ENCODE measurements at regions not wholly inside any gene's neighbourhood (a gene's known extent, or its start where the extent isn't known, plus 50 kb on each side); places are given as distances from the start of the nearest gene placed in this dataset.
A peak's percentile ranks its signal among the peaks of the same experiment; 100 is the strongest.

- Histone ChIP-seq H3K18ac (ENCODE audit: low read length) (no peak overlapping the region), H2AK5ac (ENCODE audit: low read length) (no peak overlapping the region), H3K79me2 (ENCODE audit: control insufficient read depth, insufficient read depth, low read length) (no peaks in the 10 kb centered on the region), H2BK15ac (replicated peaks; ENCODE audit: low read depth) (no peak overlapping the region), H3K36me3 (ENCODE audit: control insufficient read depth, insufficient read depth, low read length) (no peaks in the 10 kb centered on the region), H3K9ac (ENCODE audit: low read length) (no peak overlapping the region), H3K4me2 (ENCODE audit: low read length) (no peak overlapping the region), H3K79me1 (ENCODE audit: low read length) (no peaks in the 10 kb centered on the region), H2BK120ac (ENCODE audit: low read depth, low read length) (no peak overlapping the region), H4K8ac (ENCODE audit: low read depth, low read length) (no peak overlapping the region), H3K27ac (ENCODE audit: low read depth, low read length) (no peak overlapping the region), H3K4me1 (ENCODE audit: control insufficient read depth, low read depth, low read length) (no peaks in the 10 kb centered on the region), H3K4me3 (ENCODE audit: low read length) (no peak overlapping the region), H3K27me3 (ENCODE audit: insufficient read depth, low read length, poor library complexity) (no peaks in the 10 kb centered on the region), H3K4ac (ENCODE audit: low read depth, low read length) (no peak overlapping the region), H2BK5ac (ENCODE audit: low read length) (no peak overlapping the region), H3K23ac (ENCODE audit: low read length) (no peak overlapping the region), H3K56ac (ENCODE audit: low read length) (peak overlapping the region; percentile 7), H4K5ac (ENCODE audit: low read length) (no peak overlapping the region)
- DNase-seq, result no peak
- no CpG with 5 or more reads among the region's 4 CpGs for WGBS (ENCODE audit: extremely low coverage, insufficient coverage, low lambda C conversion rate)
These were observed 246.1 kb downstream of the REEP3 start for GRCh38 chr10:63767138-63767801.

- H2AK5ac ChIP-seq (ENCODE audit: low read length), result no peak overlapping the region
- H3K23ac ChIP-seq (ENCODE audit: low read length), result no peak overlapping the region
- H3K79me1 ChIP-seq (ENCODE audit: low read length), result no peaks in the 10 kb centered on the region
- H3K4me2 ChIP-seq (ENCODE audit: low read length), result no peak overlapping the region
- no peak overlapping the region for H4K5ac ChIP-seq (ENCODE audit: low read length)
- no peak overlapping the region for H3K56ac ChIP-seq (ENCODE audit: low read length)
- H3K36me3 ChIP-seq (ENCODE audit: control insufficient read depth, insufficient read depth, low read length), result no peaks in the 10 kb centered on the region
- H3K4me3 ChIP-seq (ENCODE audit: low read length), result no peak overlapping the region
- no peak overlapping the region for H3K27ac ChIP-seq (ENCODE audit: low read depth, low read length)
- H3K9ac ChIP-seq (ENCODE audit: low read length), result no peak overlapping the region
- no peak overlapping the region for H2BK120ac ChIP-seq (ENCODE audit: low read depth, low read length)
- H3K4ac ChIP-seq (ENCODE audit: low read depth, low read length), result no peak overlapping the region
- no peak overlapping the region for H3K18ac ChIP-seq (ENCODE audit: low read length)
- no peaks in the 10 kb centered on the region for H3K4me1 ChIP-seq (ENCODE audit: control insufficient read depth, low read depth, low read length)
- H3K27me3 ChIP-seq (ENCODE audit: insufficient read depth, low read length, poor library complexity), result no peaks in the 10 kb centered on the region
- DNase-seq, result no peak
- H3K79me2 ChIP-seq (ENCODE audit: control insufficient read depth, insufficient read depth, low read length), result no peaks in the 10 kb centered on the region
- no peak overlapping the region for H2BK5ac ChIP-seq (ENCODE audit: low read length)
- H2BK15ac ChIP-seq (replicated peaks; ENCODE audit: low read depth), result no peak overlapping the region
- no peak overlapping the region for H4K8ac ChIP-seq (ENCODE audit: low read depth, low read length)
These were observed 248.2 kb downstream of the REEP3 start for GRCh38 chr10:63769367-63769766.

GRCh38 chr10:63770523-63770922 is 249.3 kb downstream of the REEP3 start:
- WGBS (ENCODE audit: extremely low coverage, insufficient coverage, low lambda C conversion rate), result no CpG with 5 or more reads among the region's 7 CpGs

GRCh38 chr10:63772491-63772890 is 251.3 kb downstream of the REEP3 start:
- H3K4me3 ChIP-seq (ENCODE audit: low read length), result no peak overlapping the region

More at GRCh38 chr10:63770523-63770922, 249.3 kb downstream of the REEP3 start:
- H3K79me1 ChIP-seq (ENCODE audit: low read length), result no peaks in the 10 kb centered on the region
- no peak overlapping the region for H3K4me2 ChIP-seq (ENCODE audit: low read length)
- no peak for DNase-seq
- no peaks in the 10 kb centered on the region for H3K79me2 ChIP-seq (ENCODE audit: control insufficient read depth, insufficient read depth, low read length)
- H2BK15ac ChIP-seq (replicated peaks; ENCODE audit: low read depth), result no peak overlapping the region
- H2AK5ac ChIP-seq (ENCODE audit: low read length), result no peak overlapping the region
- H3K4me3 ChIP-seq (ENCODE audit: low read length), result no peak overlapping the region
- H3K23ac ChIP-seq (ENCODE audit: low read length), result no peak overlapping the region
- H4K8ac ChIP-seq (ENCODE audit: low read depth, low read length), result no peak overlapping the region
- H3K4me1 ChIP-seq (ENCODE audit: control insufficient read depth, low read depth, low read length), result no peaks in the 10 kb centered on the region
- H2BK5ac ChIP-seq (ENCODE audit: low read length), result no peak overlapping the region
- H3K27ac ChIP-seq (ENCODE audit: low read depth, low read length), result no peak overlapping the region
- H4K5ac ChIP-seq (ENCODE audit: low read length), result no peak overlapping the region
- H3K27me3 ChIP-seq (ENCODE audit: insufficient read depth, low read length, poor library complexity), result no peaks in the 10 kb centered on the region
- H3K4ac ChIP-seq (ENCODE audit: low read depth, low read length), result no peak overlapping the region
- H2BK120ac ChIP-seq (ENCODE audit: low read depth, low read length), result no peak overlapping the region
- H3K18ac ChIP-seq (ENCODE audit: low read length), result no peak overlapping the region
- no peaks in the 10 kb centered on the region for H3K36me3 ChIP-seq (ENCODE audit: control insufficient read depth, insufficient read depth, low read length)
- H3K56ac ChIP-seq (ENCODE audit: low read length), result no peak overlapping the region
- no peak overlapping the region for H3K9ac ChIP-seq (ENCODE audit: low read length)

GRCh38 chr10:63773106-63773505 is 251.9 kb downstream of the REEP3 start:
- Histone ChIP-seq H3K4me3 (ENCODE audit: low read length) (no peak overlapping the region), H2BK120ac (ENCODE audit: low read depth, low read length) (no peak overlapping the region), H3K79me2 (ENCODE audit: control insufficient read depth, insufficient read depth, low read length) (no peaks in the 10 kb centered on the region), H3K56ac (ENCODE audit: low read length) (no peak overlapping the region), H4K8ac (ENCODE audit: low read depth, low read length) (no peak overlapping the region), H2BK15ac (replicated peaks; ENCODE audit: low read depth) (no peak overlapping the region), H2BK5ac (ENCODE audit: low read length) (no peak overlapping the region), H3K4me1 (ENCODE audit: control insufficient read depth, low read depth, low read length) (no peaks in the 10 kb centered on the region), H3K4ac (ENCODE audit: low read depth, low read length) (no peak overlapping the region), H3K23ac (ENCODE audit: low read length) (no peak overlapping the region), H3K27ac (ENCODE audit: low read depth, low read length) (no peak overlapping the region), H3K9ac (ENCODE audit: low read length) (no peak overlapping the region), H4K5ac (ENCODE audit: low read length) (no peak overlapping the region), H3K4me2 (ENCODE audit: low read length) (no peak overlapping the region), H2AK5ac (ENCODE audit: low read length) (no peak overlapping the region), H3K79me1 (ENCODE audit: low read length) (no peaks in the 10 kb centered on the region), H3K36me3 (ENCODE audit: control insufficient read depth, insufficient read depth, low read length) (no peaks in the 10 kb centered on the region), H3K18ac (ENCODE audit: low read length) (no peak overlapping the region), H3K27me3 (ENCODE audit: insufficient read depth, low read length, poor library complexity) (no peaks in the 10 kb centered on the region)
- no peak for DNase-seq
- no CpG with 5 or more reads among the region's 1 CpG for WGBS (ENCODE audit: extremely low coverage, insufficient coverage, low lambda C conversion rate)

More at GRCh38 chr10:63772491-63772890, 251.3 kb downstream of the REEP3 start:
- Histone ChIP-seq H3K4me2 (ENCODE audit: low read length) (no peak overlapping the region), H3K27me3 (ENCODE audit: insufficient read depth, low read length, poor library complexity) (no peaks in the 10 kb centered on the region), H3K36me3 (ENCODE audit: control insufficient read depth, insufficient read depth, low read length) (no peaks in the 10 kb centered on the region), H3K4ac (ENCODE audit: low read depth, low read length) (no peak overlapping the region), H3K23ac (ENCODE audit: low read length) (no peak overlapping the region), H2BK120ac (ENCODE audit: low read depth, low read length) (no peak overlapping the region), H4K8ac (ENCODE audit: low read depth, low read length) (no peak overlapping the region), H3K18ac (ENCODE audit: low read length) (no peak overlapping the region), H3K9ac (ENCODE audit: low read length) (no peak overlapping the region), H2BK15ac (replicated peaks; ENCODE audit: low read depth) (no peak overlapping the region), H4K5ac (ENCODE audit: low read length) (no peak overlapping the region), H2AK5ac (ENCODE audit: low read length) (no peak overlapping the region), H3K27ac (ENCODE audit: low read depth, low read length) (no peak overlapping the region), H2BK5ac (ENCODE audit: low read length) (no peak overlapping the region), H3K4me1 (ENCODE audit: control insufficient read depth, low read depth, low read length) (no peaks in the 10 kb centered on the region), H3K79me2 (ENCODE audit: control insufficient read depth, insufficient read depth, low read length) (no peaks in the 10 kb centered on the region), H3K56ac (ENCODE audit: low read length) (no peak overlapping the region), H3K79me1 (ENCODE audit: low read length) (no peaks in the 10 kb centered on the region)
- WGBS (ENCODE audit: extremely low coverage, insufficient coverage, low lambda C conversion rate), result no CpG with 5 or more reads among the region's 1 CpG
- no peak for DNase-seq

GRCh38 chr10:63773962-63774361 is 252.8 kb downstream of the REEP3 start:
- Histone ChIP-seq H2AK5ac (ENCODE audit: low read length) (no peak overlapping the region), H3K79me2 (ENCODE audit: control insufficient read depth, insufficient read depth, low read length) (no peaks in the 10 kb centered on the region), H2BK5ac (ENCODE audit: low read length) (no peak overlapping the region), H3K27me3 (ENCODE audit: insufficient read depth, low read length, poor library complexity) (no peaks in the 10 kb centered on the region), H2BK15ac (replicated peaks; ENCODE audit: low read depth) (no peak overlapping the region), H3K9ac (ENCODE audit: low read length) (no peak overlapping the region), H3K23ac (ENCODE audit: low read length) (no peak overlapping the region), H3K18ac (ENCODE audit: low read length) (no peak overlapping the region), H3K79me1 (ENCODE audit: low read length) (no peaks in the 10 kb centered on the region), H3K4me1 (ENCODE audit: control insufficient read depth, low read depth, low read length) (no peaks in the 10 kb centered on the region), H3K27ac (ENCODE audit: low read depth, low read length) (no peak overlapping the region), H3K56ac (ENCODE audit: low read length) (no peak overlapping the region), H3K4me2 (ENCODE audit: low read length) (no peak overlapping the region), H3K4ac (ENCODE audit: low read depth, low read length) (no peak overlapping the region), H2BK120ac (ENCODE audit: low read depth, low read length) (no peak overlapping the region), H4K8ac (ENCODE audit: low read depth, low read length) (no peak overlapping the region), H4K5ac (ENCODE audit: low read length) (no peak overlapping the region), H3K36me3 (ENCODE audit: control insufficient read depth, insufficient read depth, low read length) (no peaks in the 10 kb centered on the region), H3K4me3 (ENCODE audit: low read length) (no peak overlapping the region)
- DNase-seq, result no peak
- 100% methylated on average over 1 of the region's 2 CpGs for WGBS (ENCODE audit: extremely low coverage, insufficient coverage, low lambda C conversion rate)

Measured in mesendoderm (in vitro differentiated cells).